K562 (cell line): ENCODE measurements at regions not wholly inside any gene's neighbourhood (a gene's known extent, or its start where the extent isn't known, plus 50 kb on each side); places are given as distances from the start of the nearest gene placed in this dataset.
A peak's percentile ranks its signal among the peaks of the same experiment; 100 is the strongest.

Source experiments
- ATAC-seq: fragments of 200-7000 bp; cut with Tn5 transposase; 3 replicates; pipeline ENCODE4 v1.9.1; 2020; ENCODE audit warnings: moderate library complexity
- BruUV-seq: library from RNA; stranded (reverse); fragments of 400-500 nt; replicated peaks from 2 replicates; lab custom pipeline; 2021; lab: Mats Ljungman, UMichigan
- CTCF ChIA-PET: fragments of 300-600 bp; formaldehyde crosslinking; extraction: SDS; loops from one replicate; lab custom pipeline; 2021; ENCODE audit warnings: low intra/inter-chr PET ratio; lab: Yijun Ruan, JAX
- POLR2A ChIA-PET: fragments of 300-600, 350-650 bp; sonication (Branson Sonifier 250); formaldehyde crosslinking; extraction: SDS; loops from one replicate; lab custom pipeline; 2021; ENCODE audit warnings: antibody characterized with exemption, inconsistent platforms; lab: Yijun Ruan, JAX
- DNase-seq, 4 experiments: peaks; one replicate each; pipeline versions ENCODE4 v3.0.0 to v3.0.0-alpha.2; 2011 to 2018; ENCODE audit warnings: low spot score in 3 of 4, mixed read lengths in 3 of 4; ENCODE audit errors: extremely low read depth in 1 of 4
- FAIRE-seq: peaks from 2 replicates; lab custom pipeline; 2011; peaks lifted over from hg19 to GRCh38; lab: Jason Lieb, UNC
- H2AFZ ChIP-seq: 2 replicates; pipeline ENCODE4 v1.6.0; 2011; ENCODE audit warnings: low read depth, low read length, control low read depth, inconsistent platforms
- H3K27ac ChIP-seq: fragments of 200-600 bp; 3 replicates; pipeline ENCODE4 v1.8.0; 2011; ENCODE audit warnings: low read depth, mild to moderate bottlenecking, control low read depth, inconsistent platforms, low read length, moderate library complexity, mixed read lengths; ENCODE audit errors: extremely low read depth
- H3K27me3 ChIP-seq, 2 experiments: fragments of 300-600 bp in 1 of 2; 2 replicates in 1 of 2; 3 replicates in 1 of 2; pipeline versions ENCODE4 v1.6.0 to v1.8.0; 2011; ENCODE audit warnings: inconsistent platforms in 2 of 2, low read length in 2 of 2, mild to moderate bottlenecking in 1 of 2, mixed read lengths in 1 of 2, moderate library complexity in 1 of 2; ENCODE audit not compliant: control insufficient read depth in 2 of 2, insufficient read depth in 2 of 2
- H3K36me3 ChIP-seq: fragments of 300-600 bp; 3 replicates; pipeline ENCODE4 v1.8.0; 2011; ENCODE audit warnings: mild to moderate bottlenecking, low read length, inconsistent platforms; ENCODE audit not compliant: control insufficient read depth, insufficient read depth
- H3K4me1 ChIP-seq, 2 experiments: fragments of 200-600 bp in 1 of 2; replicated peaks in 1 of 2; 2 replicates in 1 of 2; 3 replicates in 1 of 2; pipeline versions ENCODE4 v1.5.1 to v1.8.0; 2011; ENCODE audit warnings: inconsistent platforms in 2 of 2, low read length in 2 of 2, mild to moderate bottlenecking in 1 of 2, mixed read lengths in 1 of 2, moderate library complexity in 1 of 2; ENCODE audit not compliant: control insufficient read depth in 2 of 2, insufficient read depth in 2 of 2
- H3K4me2 ChIP-seq: 2 replicates; pipeline ENCODE4 v1.6.1; 2011; ENCODE audit warnings: low read length, control low read depth, inconsistent platforms, mixed read lengths; ENCODE audit not compliant: insufficient read depth
- H3K4me3 ChIP-seq: fragments of 200-600 bp; sonication (generic), shearing (Covaris generic); 2 replicates; pipeline ENCODE4 v1.5.1; 2016; ENCODE audit warnings: control low read depth, inconsistent platforms
- H3K79me2 ChIP-seq: fragments of 200-600 bp; 3 replicates; pipeline ENCODE4 v1.8.0; 2011; ENCODE audit warnings: low read length, inconsistent platforms; ENCODE audit not compliant: control insufficient read depth, insufficient read depth
- H3K9ac ChIP-seq, 2 experiments: 2 replicates each; pipeline versions ENCODE4 v1.6.0 to v1.6.1; 2011; ENCODE audit warnings: low read depth in 2 of 2, low read length in 2 of 2, control low read depth in 1 of 2, inconsistent platforms in 1 of 2, mild to moderate bottlenecking in 1 of 2, mixed read lengths in 1 of 2; ENCODE audit not compliant: insufficient read depth in 1 of 2
- H3K9me1 ChIP-seq: one replicate; pipeline ENCODE4 v1.6.0; 2011; ENCODE audit warnings: inconsistent platforms, mild to moderate bottlenecking, low read length, moderate library complexity; ENCODE audit not compliant: control insufficient read depth, insufficient read depth
- H3K9me3 ChIP-seq: replicated peaks from 2 replicates; pipeline ENCODE4 v1.5.1; 2011; ENCODE audit warnings: low read depth, low read length, inconsistent platforms; ENCODE audit not compliant: control insufficient read depth, insufficient read depth
- H4K20me1 ChIP-seq: replicated peaks from 2 replicates; pipeline ENCODE4 v1.6.1; 2011; ENCODE audit warnings: low read length, inconsistent platforms, mixed read lengths; ENCODE audit not compliant: control insufficient read depth, insufficient read depth
- BACH1 ChIP-seq: fragments of 200-800 bp; sonication (Bioruptor generic); IDR thresholded peaks from 2 replicates; pipeline ENCODE4 v1.6.1; 2016; ENCODE audit warnings: missing genetic modification characterization, missing compliant biosample characterization
- C11orf30 ChIP-seq: fragments of 450-650 bp; IDR thresholded peaks from 2 replicates; pipeline ENCODE4 v1.6.1; 2016; ENCODE audit warnings: low read depth, mild to moderate bottlenecking
- CBX2 ChIP-seq: fragments of 200-600 bp; sonication (generic); IDR thresholded peaks from one replicate; pipeline ENCODE4 v1.6.1; 2012; ENCODE audit warnings: mild to moderate bottlenecking, low read length, inconsistent platforms; ENCODE audit not compliant: insufficient read depth, poor library complexity, severe bottlenecking
- CBX8 ChIP-seq: fragments of 200-600 bp; sonication (generic); IDR thresholded peaks from 2 replicates; pipeline ENCODE4 v1.6.1; 2012; ENCODE audit warnings: borderline replicate concordance, mixed run types, low read depth, mild to moderate bottlenecking, moderate library complexity, mixed read lengths, low read length, control low read depth, inconsistent platforms; ENCODE audit not compliant: poor library complexity, severe bottlenecking; ENCODE audit errors: extremely low read depth
- CEBPB ChIP-seq: fragments of 450-650 bp; IDR thresholded peaks from 2 replicates; pipeline ENCODE4 v1.6.1; 2016; ENCODE audit warnings: missing genetic modification characterization, missing compliant biosample characterization
- CHD1 ChIP-seq: fragments of 200-600 bp; sonication (generic); IDR thresholded peaks from one replicate; pipeline ENCODE4 v1.6.1; 2012; ENCODE audit warnings: mild to moderate bottlenecking, moderate library complexity, low read length, inconsistent platforms
- HLTF ChIP-seq: fragments of 450-650 bp; IDR thresholded peaks from 2 replicates; pipeline ENCODE4 v1.6.1; 2016
- MAFK ChIP-seq: IDR thresholded peaks from 2 replicates; pipeline ENCODE4 v1.6.1; 2011; ENCODE audit warnings: low read length, improper control_type of control experiment
- NR2C2 ChIP-seq, 2 experiments: fragments of 200-800 bp in 1 of 2; sonication (Bioruptor generic) in 1 of 2; sonication (generic) in 1 of 2; formaldehyde crosslinking in 1 of 2; IDR thresholded peaks; 2 replicates each; pipeline versions ENCODE4 v1.6.1 to v1.8.0; 2016 to 2022; ENCODE audit warnings: mild to moderate bottlenecking in 1 of 2, missing compliant biosample characterization in 1 of 2, missing genetic modification characterization in 1 of 2, missing genetic modification reagents in 1 of 2
- TRIM24 ChIP-seq, 2 experiments: fragments of 450-650 bp; IDR thresholded peaks; 2 replicates each; pipeline ENCODE4 v1.6.1; 2016
- ZNF316 ChIP-seq: fragments of 450-650 bp; IDR thresholded peaks from 2 replicates; pipeline ENCODE4 v1.6.1; 2016
- ZNF507 ChIP-seq: conservative IDR thresholded peaks from 2 replicates; pipeline ENCODE4 v1.6.1; 2017; ENCODE audit warnings: missing genetic modification characterization, missing compliant biosample characterization
- WGBS: fragments of 100-300 bp; shearing (Covaris generic); methylation state at CpG from one replicate; pipeline ENCODE4 v1.1.6; 2016; ENCODE audit warnings: low coverage, mixed read lengths; ENCODE audit not compliant: insufficient coverage; ENCODE audit errors: missing lambda C conversion rate; 5-methylcytosine and 5-hydroxymethylcytosine counted together
- in situ Hi-C: fragments of 300-500 bp; cut with MboI; formaldehyde crosslinking; loops from 4 replicates; pipeline ENCODE4 v1.15.0; 2018; ENCODE audit warnings: inconsistent platforms, mixed read lengths
- intact Hi-C: fragments of 100-400 bp; cut with micrococcal nuclease; formaldehyde crosslinking; loops from 2 replicates; pipeline ENCODE4 v1.14.2; 2022
- TF ChIP-seq, protein P1 (sequence below), 2 experiments: fragments of 450-650 bp in 1 of 2; sonication (generic) in 1 of 2; formaldehyde crosslinking in 1 of 2; IDR thresholded peaks in 1 of 2; conservative IDR thresholded peaks in 1 of 2; 2 replicates each; pipeline versions ENCODE4 v1.6.1 to v1.8.1; 2016 to 2023; ENCODE audit warnings: mild to moderate bottlenecking in 2 of 2, moderate library complexity in 2 of 2, inconsistent platforms in 1 of 2, missing genetic modification reagents in 1 of 2

DNA sequence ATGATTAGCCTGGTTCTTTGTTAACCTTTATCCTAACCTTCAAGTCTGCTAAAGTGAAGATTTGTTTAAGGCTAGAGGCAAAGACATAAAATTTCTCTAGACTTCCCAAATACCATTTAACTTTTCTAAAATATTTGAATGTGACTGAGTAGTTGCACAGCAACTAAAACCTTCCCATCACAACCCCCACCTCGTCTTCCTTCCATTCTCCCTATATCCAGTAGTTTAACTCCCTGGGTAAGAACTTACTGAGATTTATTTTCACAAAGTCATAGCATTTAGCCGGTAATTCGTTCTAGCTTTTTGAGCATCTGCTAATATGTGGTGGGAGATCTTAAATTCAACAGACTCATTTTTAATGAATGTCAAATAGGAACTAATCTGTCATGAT is 87.9 kb upstream of the AKIRIN2 start:
- POLR2A ChIA-PET = no interaction called here
- H3K27ac ChIP-seq = no peak overlapping the region
- no peak overlapping the region for H3K4me3 ChIP-seq
- DNase-seq (no peak), FAIRE-seq (no peak), ATAC-seq (no peak)
- H3K9me1 ChIP-seq = no peaks in the 10 kb centered on the region
- in situ Hi-C loops = no loop called here
- intact Hi-C loops = loop anchor here (10.0 kb wide), 1 partner anchor 305 kb away; no protein-coding TSS in a partner anchor
- no peaks in the 10 kb centered on the region for H3K79me2 ChIP-seq
- TF ChIP-seq CBX2 (peak; percentile 63), CBX8 (peak; percentile 27), HLTF (no peak)
- BruUV-seq = no TSS peak
- no peaks in the 10 kb centered on the region for H3K36me3 ChIP-seq
- WGBS = 2% methylated on average over 3 of the region's 3 CpGs
- H3K9me3 ChIP-seq = no peaks in the 10 kb centered on the region
- H4K20me1 ChIP-seq = no peaks in the 10 kb centered on the region
- no peak overlapping the region for H2AFZ ChIP-seq
- H3K27me3 ChIP-seq = peaks cover 19 to 20% of the 10 kb centered on the region in 2 experiments
- no peak overlapping the region for H3K9ac ChIP-seq
- H3K4me1 ChIP-seq = no peaks in the 10 kb centered on the region
- H3K4me2 ChIP-seq = no peak overlapping the region
- CTCF ChIA-PET = no interaction called here

DNA sequence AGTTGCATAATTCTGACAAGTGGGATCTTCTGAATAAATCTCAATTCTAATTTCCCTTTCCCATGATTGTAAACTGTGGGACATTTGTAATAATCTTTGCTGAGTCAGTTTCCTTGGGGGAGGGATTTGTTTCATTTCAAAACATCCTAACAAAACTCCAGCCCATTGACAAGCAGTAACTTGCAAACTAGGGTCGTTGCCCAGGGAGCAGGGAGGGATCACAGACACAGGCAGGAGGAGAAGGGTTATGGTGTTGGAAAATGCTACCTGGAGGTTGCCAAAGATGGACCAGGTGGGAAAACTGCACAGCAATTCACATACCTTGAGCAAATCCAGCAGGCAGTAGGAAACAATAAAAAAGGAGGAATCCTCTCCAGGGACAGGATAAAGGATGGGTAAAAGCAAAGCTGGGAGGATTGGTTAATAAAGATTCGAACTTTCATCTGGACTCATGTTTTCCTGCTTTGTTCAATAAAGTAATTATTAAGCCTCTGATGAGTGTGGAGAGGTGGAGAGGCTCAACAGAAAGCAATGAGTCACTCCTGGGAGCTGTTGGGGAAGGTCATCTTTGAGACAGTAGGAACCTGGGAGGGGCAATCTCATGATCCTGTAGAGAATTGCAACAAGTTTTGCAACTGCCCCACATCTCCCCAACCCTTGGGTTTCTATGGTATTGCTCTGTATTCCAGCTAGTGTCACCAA is 87.3 kb upstream of the AKIRIN2 start:
- CTCF ChIA-PET = no interaction called here
- TF ChIP-seq CEBPB (tag) = peak; percentile 70
- TF ChIP-seq BACH1 = peak; percentile 35; the same call in 1 of the 2 replicates
- no peak for TF ChIP-seq NR2C2 (CRISPR knock-in tag; IDR thresholded peaks at IDR 0.05)
- TF ChIP-seq NR2C2 (tag; IDR thresholded peaks at IDR 0.05) = peak; percentile 45; the same call in 1 of the 2 replicates
- TF ChIP-seq ZNF507 (tag) = no peak
- peak in 1 of 2 experiments; percentile 73; a peak in 1 of 4 replicates for TF ChIP-seq TRIM24 (IDR thresholded peaks at IDR 0.05)
- TF ChIP-seq, protein P1, sequence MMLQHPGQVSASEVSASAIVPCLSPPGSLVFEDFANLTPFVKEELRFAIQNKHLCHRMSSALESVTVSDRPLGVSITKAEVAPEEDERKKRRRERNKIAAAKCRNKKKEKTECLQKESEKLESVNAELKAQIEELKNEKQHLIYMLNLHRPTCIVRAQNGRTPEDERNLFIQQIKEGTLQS (IDR thresholded peaks at IDR 0.05) = peak; percentile 46; the same call in 1 of the 2 replicates
- TF ChIP-seq, protein P1 (CRISPR knock-in tag; conservative IDR thresholded peaks at IDR 0.05) = no peak
- TF ChIP-seq CHD1 = no peak
- peak; percentile 35; the same call in 1 of the 2 replicates for TF ChIP-seq MAFK
- TF ChIP-seq C11orf30 = peak; percentile 70
- peak; percentile 68 for TF ChIP-seq ZNF316

More for the DNA sequence above, 87.3 kb upstream of the AKIRIN2 start:
- H4K20me1 ChIP-seq = no peaks in the 10 kb centered on the region
- H3K4me2 ChIP-seq = no peak overlapping the region
- H3K36me3 ChIP-seq = no peaks in the 10 kb centered on the region
- H3K4me1 ChIP-seq = no peaks in the 10 kb centered on the region
- FAIRE-seq = no peak
- in situ Hi-C loops (no loop called here), intact Hi-C loops (no loop called here)
- H3K9me1 ChIP-seq = no peaks in the 10 kb centered on the region
- H3K27me3 ChIP-seq = peaks cover 17 to 20% of the 10 kb centered on the region in 2 experiments
- H3K9ac ChIP-seq = no peak overlapping the region
- H3K27ac ChIP-seq = no peak overlapping the region
- POLR2A ChIA-PET = no interaction called here
- H3K4me3 ChIP-seq = no peak overlapping the region
- BruUV-seq = no TSS peak
- H2AFZ ChIP-seq = no peak overlapping the region
- no peaks in the 10 kb centered on the region for H3K79me2 ChIP-seq
- peak; percentile 27; the same call in 2 of the 3 replicates for ATAC-seq
- 0% methylated on average over 2 of the region's 2 CpGs for WGBS
- H3K9me3 ChIP-seq = no peaks in the 10 kb centered on the region
- no peak for DNase-seq
